A673 (cell line): ENCODE measurements at regions not wholly inside any gene's neighbourhood (a gene's known extent, or its start where the extent isn't known, plus 50 kb on each side); places are given as distances from the start of the nearest gene placed in this dataset.

Experiments used
- BruUV-seq: library from RNA; stranded (reverse); fragments of 400-500 nt; replicated peaks from 2 replicates; lab custom pipeline; 2021; lab: Mats Ljungman, UMichigan
- CTCF ChIA-PET: fragments of 300-600 bp; sonication (Branson Sonifier 250); formaldehyde crosslinking; loops from one replicate; lab custom pipeline; 2022; ENCODE audit warnings: antibody characterized with exemption; lab: Charles Lee
- POLR2A ChIA-PET: fragments of 300-600 bp; sonication (Branson Sonifier 250); formaldehyde crosslinking; loops from one replicate; lab custom pipeline; 2022; ENCODE audit warnings: antibody characterized with exemption; ENCODE audit not compliant: low non-redundant PET; lab: Charles Lee
- DNase-seq: peaks from one replicate; pipeline ENCODE4 v3.0.0-alpha.2; 2015; ENCODE audit warnings: low spot score
- H3K27ac ChIP-seq: fragments of 200-600 bp; sonication (generic); 2 replicates; pipeline ENCODE4 v1.5.1; 2016; ENCODE audit warnings: mixed run types, low read depth, mild to moderate bottlenecking, mixed read lengths, antibody characterized with exemption, low read length; ENCODE audit not compliant: poor library complexity, severe bottlenecking
- H3K27me3 ChIP-seq: fragments of 200-600 bp; sonication (generic); replicated peaks from 2 replicates; pipeline ENCODE4 v1.6.1; 2017; ENCODE audit warnings: mixed run types, low read depth, mild to moderate bottlenecking, mixed read lengths, antibody characterized with exemption, low read length; ENCODE audit not compliant: insufficient read depth, poor library complexity
- H3K36me3 ChIP-seq: fragments of 200-600 bp; sonication (generic); 2 replicates; pipeline ENCODE4 v1.6.1; 2016; ENCODE audit warnings: mixed run types, mild to moderate bottlenecking, mixed read lengths, antibody characterized with exemption, low read length; ENCODE audit not compliant: insufficient read depth, poor library complexity, severe bottlenecking
- H3K4me1 ChIP-seq: fragments of 200-600 bp; sonication (generic); 2 replicates; pipeline ENCODE4 v1.6.1; 2017; ENCODE audit warnings: mixed run types, mild to moderate bottlenecking, mixed read lengths, antibody characterized with exemption, low read length; ENCODE audit not compliant: insufficient read depth, poor library complexity, severe bottlenecking
- H3K4me3 ChIP-seq: fragments of 200-600 bp; sonication (generic); 2 replicates; pipeline ENCODE4 v1.5.1; 2016; ENCODE audit warnings: low read depth, mixed run types, mild to moderate bottlenecking, mixed read lengths, low read length; ENCODE audit not compliant: poor library complexity, severe bottlenecking
- H3K9me3 ChIP-seq: fragments of 200-600 bp; sonication (generic); 2 replicates; pipeline ENCODE4 v1.6.1; 2016; ENCODE audit warnings: mixed run types, low read depth, mild to moderate bottlenecking, mixed read lengths, antibody characterized with exemption, low read length; ENCODE audit not compliant: poor library complexity, severe bottlenecking
- EZH2 ChIP-seq: fragments of 200-600 bp; sonication (generic); IDR thresholded peaks from 2 replicates; pipeline ENCODE4 v1.6.1; 2017; ENCODE audit warnings: borderline replicate concordance, low read depth, mild to moderate bottlenecking, mixed read lengths, antibody characterized with exemption, low read length; ENCODE audit not compliant: poor library complexity, severe bottlenecking
- intact Hi-C: fragments of 100-400 bp; cut with micrococcal nuclease; formaldehyde crosslinking; loops from one replicate; pipeline ENCODE4 v1.10.0; 2022; ENCODE audit not compliant: unreplicated experiment
- TF ChIP-seq, protein P1 (sequence below): fragments of 300-800, 200-600 bp; sonication (generic); conservative IDR thresholded peaks from 2 replicates; pipeline ENCODE4 v1.5.1; 2017; ENCODE audit warnings: low read depth, mild to moderate bottlenecking, antibody characterized with exemption, low read length, moderate library complexity, mixed read lengths

DNA sequence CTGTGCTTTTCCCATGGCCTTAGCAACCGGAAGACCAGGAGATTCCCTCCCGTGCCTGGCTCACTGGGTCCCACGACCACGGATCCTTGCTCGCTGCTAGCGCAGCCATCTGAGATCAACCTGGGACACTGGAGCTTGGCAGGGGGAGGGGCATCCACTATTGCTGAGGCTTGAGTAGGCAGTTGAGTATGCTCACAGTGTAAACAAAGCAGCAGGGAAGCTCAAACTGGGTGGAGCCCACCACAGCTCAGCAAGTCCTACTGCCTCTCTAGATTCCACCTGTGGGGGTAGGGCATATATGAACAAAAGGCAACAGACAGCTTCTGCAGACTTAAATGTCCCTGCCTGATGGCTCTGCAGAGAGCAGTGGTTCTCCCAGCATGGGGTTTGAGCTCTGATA, 697.0 kb downstream of the SORCS1 start:
- intact Hi-C loops = no loop called here
- no TSS peak for BruUV-seq
- ChIA-PET CTCF (interaction anchor here (1.0 kb wide), 1 partner anchor 68 kb away, joined by 3 read pairs; no protein-coding TSS in a partner anchor), POLR2A (no interaction called here)
- TF ChIP-seq, protein P1, sequence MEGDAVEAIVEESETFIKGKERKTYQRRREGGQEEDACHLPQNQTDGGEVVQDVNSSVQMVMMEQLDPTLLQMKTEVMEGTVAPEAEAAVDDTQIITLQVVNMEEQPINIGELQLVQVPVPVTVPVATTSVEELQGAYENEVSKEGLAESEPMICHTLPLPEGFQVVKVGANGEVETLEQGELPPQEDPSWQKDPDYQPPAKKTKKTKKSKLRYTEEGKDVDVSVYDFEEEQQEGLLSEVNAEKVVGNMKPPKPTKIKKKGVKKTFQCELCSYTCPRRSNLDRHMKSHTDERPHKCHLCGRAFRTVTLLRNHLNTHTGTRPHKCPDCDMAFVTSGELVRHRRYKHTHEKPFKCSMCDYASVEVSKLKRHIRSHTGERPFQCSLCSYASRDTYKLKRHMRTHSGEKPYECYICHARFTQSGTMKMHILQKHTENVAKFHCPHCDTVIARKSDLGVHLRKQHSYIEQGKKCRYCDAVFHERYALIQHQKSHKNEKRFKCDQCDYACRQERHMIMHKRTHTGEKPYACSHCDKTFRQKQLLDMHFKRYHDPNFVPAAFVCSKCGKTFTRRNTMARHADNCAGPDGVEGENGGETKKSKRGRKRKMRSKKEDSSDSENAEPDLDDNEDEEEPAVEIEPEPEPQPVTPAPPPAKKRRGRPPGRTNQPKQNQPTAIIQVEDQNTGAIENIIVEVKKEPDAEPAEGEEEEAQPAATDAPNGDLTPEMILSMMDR = no peak
- TF ChIP-seq EZH2 = no peak
- Histone ChIP-seq H3K4me3 (no peak overlapping the region), H3K36me3 (no peaks in the 10 kb centered on the region), H3K4me1 (no peaks in the 10 kb centered on the region), H3K9me3 (no peaks in the 10 kb centered on the region), H3K27ac (no peak overlapping the region), H3K27me3 (no peaks in the 10 kb centered on the region)
- no peak for DNase-seq

DNA sequence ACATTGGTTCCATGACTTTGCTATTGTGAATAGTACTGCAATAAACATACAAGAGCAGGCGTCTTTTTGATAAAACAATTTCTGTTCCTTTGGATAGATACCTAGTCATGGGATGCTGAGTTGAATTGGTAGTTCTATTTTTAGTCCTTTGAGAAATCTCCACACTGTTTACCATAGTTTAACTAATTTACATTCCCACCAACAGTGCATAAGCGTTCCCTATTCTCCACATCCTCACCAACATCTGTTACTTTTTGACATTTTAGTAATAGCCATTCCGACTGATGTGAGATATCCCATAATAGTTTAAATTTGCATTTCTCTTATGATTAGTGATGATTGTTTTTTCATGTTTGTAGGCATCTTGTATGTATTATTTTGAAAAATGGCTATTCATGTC, 707.0 kb downstream of the SORCS1 start:
- no TSS peak for BruUV-seq
- no peaks in the 10 kb centered on the region for H3K36me3 ChIP-seq
- DNase-seq = no peak
- H3K27ac ChIP-seq = no peak overlapping the region
- no peaks in the 10 kb centered on the region for H3K27me3 ChIP-seq
- H3K4me3 ChIP-seq = no peak overlapping the region
- intact Hi-C loops = no loop called here
- TF ChIP-seq EZH2 = no peak
- TF ChIP-seq, protein P1 = no peak
- CTCF ChIA-PET = no interaction called here
- no peaks in the 10 kb centered on the region for H3K9me3 ChIP-seq
- POLR2A ChIA-PET = no interaction called here
- no peaks in the 10 kb centered on the region for H3K4me1 ChIP-seq

DNA sequence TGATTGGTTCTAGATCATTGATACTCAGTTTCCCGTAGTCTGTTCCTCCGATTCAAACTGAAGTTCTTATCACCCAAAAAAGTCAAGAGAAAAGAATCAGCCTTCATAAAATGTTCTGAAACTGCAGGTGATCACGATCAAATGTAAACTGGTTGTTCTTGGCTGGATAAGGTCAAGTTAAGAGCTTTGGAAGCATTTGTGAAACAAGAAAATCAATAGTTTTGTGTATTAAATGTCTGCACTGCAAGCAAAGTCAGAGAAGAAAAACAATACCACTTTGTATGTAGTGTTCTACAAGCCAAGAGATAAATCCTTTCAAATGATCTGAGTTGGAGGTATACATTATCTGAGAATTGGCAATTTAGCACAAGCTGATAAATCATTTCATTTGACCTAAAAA, 710.3 kb downstream of the SORCS1 start:
- TF ChIP-seq EZH2 = no peak
- TF ChIP-seq, protein P1 = no peak
- Histone ChIP-seq H3K9me3 (no peaks in the 10 kb centered on the region), H3K4me3 (no peak overlapping the region), H3K27ac (no peak overlapping the region), H3K4me1 (no peaks in the 10 kb centered on the region), H3K27me3 (no peaks in the 10 kb centered on the region), H3K36me3 (no peaks in the 10 kb centered on the region)
- intact Hi-C loops = no loop called here
- ChIA-PET CTCF (no interaction called here), POLR2A (no interaction called here)
- no TSS peak for BruUV-seq
- no peak for DNase-seq
